Body of pancreas (tissue), 4 donors: ENCODE measurements at regions not wholly inside any gene's neighbourhood (a gene's known extent, or its start where the extent isn't known, plus 50 kb on each side); places are given as distances from the start of the nearest gene placed in this dataset.
"Not testable (repeated sequence)": the region's sequence is repeated elsewhere in the genome, so short reads cannot be mapped to it uniquely, and the experiment has no call there.

ENCODE experiments used
- ATAC-seq: fragments of 150-250 bp; one replicate; pipeline ENCODE4 v1.9.1; 2016
- DNase-seq, 4 donors: peaks; one replicate each; pipeline ENCODE4 v3.0.0-alpha.2; 2019
- H3K27ac ChIP-seq, 4 donors: fragments of 200-600 bp; sonication (generic); 1 replicate in 3 of 4; 2 replicates in 1 of 4; pipeline versions ENCODE4 v1.5.1 to v1.6.1; 2016 to 2019; ENCODE audit warnings: mild to moderate bottlenecking in 1 of 4, mixed read lengths in 1 of 4, moderate library complexity in 1 of 4
- H3K27me3 ChIP-seq, 2 donors: fragments of 200-600 bp; sonication (generic); one replicate each; pipeline ENCODE4 v1.6.0; 2016; ENCODE audit warnings: mild to moderate bottlenecking in 1 of 2
- H3K36me3 ChIP-seq, 2 donors: fragments of 200-600 bp; sonication (generic); replicated peaks in 1 of 2; 2 replicates each; pipeline ENCODE4 v1.5.1; 2016; ENCODE audit warnings: low read depth in 2 of 2; ENCODE audit not compliant: insufficient read depth in 1 of 2
- H3K4me1 ChIP-seq: fragments of 200-600 bp; sonication (generic); one replicate; pipeline ENCODE4 v1.6.0; 2016
- H3K4me3 ChIP-seq, 2 donors: fragments of 200-600 bp; sonication (generic); 1 replicate in 1 of 2; 2 replicates in 1 of 2; pipeline ENCODE4 v1.5.1; 2016 to 2019
- H3K9me3 ChIP-seq, 3 donors: fragments of 200-600 bp; sonication (generic); 1 replicate in 2 of 3; 2 replicates in 1 of 3; pipeline ENCODE4 v1.5.1; 2016
- CTCF ChIP-seq, 7 experiments: fragments of 450-650 bp in 4 of 7; fragments of 200-600 bp in 3 of 7; sonication (generic) in 3 of 7; IDR thresholded peaks; one replicate each; pipeline ENCODE4 v1.5.1; 2016 to 2019; ENCODE audit warnings: antibody characterized with exemption in 7 of 7
- POLR2A ChIP-seq, 3 donors: fragments of 450-650 bp; IDR thresholded peaks; one replicate each; pipeline ENCODE4 v1.6.1; 2016; ENCODE audit warnings: antibody characterized with exemption in 3 of 3, mild to moderate bottlenecking in 2 of 3
- WGBS, 2 donors: methylation state at CpG; one replicate each; pipeline ENCODE4 v1.1.5; 2017; 5-methylcytosine and 5-hydroxymethylcytosine counted together
- intact Hi-C: fragments of 100-400 bp; cut with DNase I; formaldehyde crosslinking; loops from one replicate; pipeline ENCODE4 v1.15.1; 2023

GRCh38 chr1:4178501-4179113 lies 278.5 kb upstream of the C1orf174 start:
- 59 to 61% methylated on average over 7 to 11 of the region's 11 CpGs for WGBS, 2 donors
- no peak for ATAC-seq

GRCh38 chr1:4179914-4180735 lies 280.1 kb upstream of the C1orf174 start:
- no peak overlapping the region for H3K27ac ChIP-seq
- H3K4me1 ChIP-seq = no peaks in the 10 kb centered on the region
- intact Hi-C loops = no loop called here
- ATAC-seq (no peak), DNase-seq (no peak)
- no peaks in the 10 kb centered on the region for H3K27me3 ChIP-seq
- no peak overlapping the region for H3K4me3 ChIP-seq
- TF ChIP-seq POLR2A (IDR thresholded peaks at IDR 0.05) (no peak), CTCF (IDR thresholded peaks at IDR 0.05) (no peak)
- no peaks in the 10 kb centered on the region for H3K36me3 ChIP-seq
- H3K9me3 ChIP-seq = no peaks in the 10 kb centered on the region
- 44 to 55% methylated on average over 7 of the region's 7 CpGs for WGBS, 2 donors

More at GRCh38 chr1:4178501-4179113, 278.5 kb upstream of the C1orf174 start:
- no peak for TF ChIP-seq POLR2A (IDR thresholded peaks at IDR 0.05)
- no peak for TF ChIP-seq CTCF (IDR thresholded peaks at IDR 0.05)
- no peak overlapping the region for H3K27ac ChIP-seq
- no peak for DNase-seq
- no peaks in the 10 kb centered on the region for H3K9me3 ChIP-seq
- H3K4me3 ChIP-seq = no peak overlapping the region
- intact Hi-C loops = no loop called here
- H3K4me1 ChIP-seq = no peaks in the 10 kb centered on the region
- no peaks in the 10 kb centered on the region for H3K36me3 ChIP-seq
- no peaks in the 10 kb centered on the region for H3K27me3 ChIP-seq

- ATAC-seq, H3K4me3 ChIP-seq, intact Hi-C loops, DNase-seq, H3K36me3 ChIP-seq, H3K9me3 ChIP-seq, H3K4me1 ChIP-seq, H3K27me3 ChIP-seq, H3K27ac ChIP-seq: not testable (repeated sequence)
- WGBS, 2 donors = 62 to 65% methylated on average over 2 of the region's 2 CpGs
Observed at GRCh38 chr1:4186486-4186885, 286.4 kb upstream of the C1orf174 start.

- no peak for ATAC-seq
- Histone ChIP-seq H3K9me3 (peaks cover 0 to 3% (median 0%) of the 10 kb centered on the region in 3 donors), H3K4me1 (no peaks in the 10 kb centered on the region), H3K36me3 (no peaks in the 10 kb centered on the region), H3K4me3 (no peak overlapping the region), H3K27ac (no peak overlapping the region), H3K27me3 (no peaks in the 10 kb centered on the region)
- no peak for DNase-seq
- intact Hi-C loops = no loop called here
- TF ChIP-seq CTCF (IDR thresholded peaks at IDR 0.05) = no peak
- TF ChIP-seq POLR2A (IDR thresholded peaks at IDR 0.05) = no peak
Observed at GRCh38 chr1:4203501-4203900, 303.4 kb upstream of the C1orf174 start.

- Histone ChIP-seq H3K27ac (no peak overlapping the region), H3K36me3 (no peaks in the 10 kb centered on the region), H3K4me3 (no peak overlapping the region), H3K4me1 (no peaks in the 10 kb centered on the region), H3K27me3 (no peaks in the 10 kb centered on the region), H3K9me3 (peaks cover 0 to 3% (median 0%) of the 10 kb centered on the region in 3 donors)
- ATAC-seq (no peak), DNase-seq (no peak)
- WGBS, 2 donors = 34 to 51% methylated on average over 3 to 4 of the region's 4 CpGs
- intact Hi-C loops = no loop called here
- TF ChIP-seq POLR2A (IDR thresholded peaks at IDR 0.05) (no peak), CTCF (IDR thresholded peaks at IDR 0.05) (no peak)
Observed at GRCh38 chr1:4207183-4207582, 307.1 kb upstream of the C1orf174 start.
